PC-9 (cell line): ENCODE measurements at regions not wholly inside any gene's neighbourhood (a gene's known extent, or its start where the extent isn't known, plus 50 kb on each side); places are given as distances from the start of the nearest gene placed in this dataset.

ENCODE experiments used
- BruUV-seq: library from RNA; stranded (reverse); fragments of 400-500 nt; replicated peaks from 2 replicates; lab custom pipeline; 2021; lab: Mats Ljungman, UMichigan
- CTCF ChIA-PET: fragments of 300-600 bp; sonication (Branson Sonifier 250); formaldehyde crosslinking; loops from one replicate; lab custom pipeline; 2022; ENCODE audit warnings: antibody characterized with exemption; lab: Charles Lee
- POLR2A ChIA-PET: fragments of 300-600 bp; sonication (Branson Sonifier 250); formaldehyde crosslinking; loops from one replicate; lab custom pipeline; 2022; ENCODE audit warnings: antibody characterized with exemption; ENCODE audit not compliant: unreplicated experiment; lab: Charles Lee
- DNase-seq, 2 experiments: peaks; one replicate each; pipeline versions ENCODE4 v3.0.0 to v3.0.0-alpha.2; 2015 to 2022; ENCODE audit warnings: mixed read lengths in 1 of 2
- H2AFZ ChIP-seq: fragments of 200-600 bp; sonication (generic); 2 replicates; pipeline ENCODE4 v1.8.1; 2017; ENCODE audit warnings: antibody characterized with exemption
- H3F3A ChIP-seq: fragments of 200-600 bp; sonication (generic); 2 replicates; pipeline ENCODE4 v1.8.1; 2017; ENCODE audit warnings: antibody characterized with exemption, mild to moderate bottlenecking, low read depth; ENCODE audit not compliant: insufficient read depth
- H3K27ac ChIP-seq: fragments of 200-600 bp; sonication (generic); 2 replicates; pipeline ENCODE4 v1.6.1; 2016; ENCODE audit warnings: mixed run types
- H3K27me3 ChIP-seq: fragments of 200-600 bp; sonication (generic); 2 replicates; pipeline ENCODE4 v1.6.1; 2016; ENCODE audit warnings: low read depth, mixed run types; ENCODE audit not compliant: insufficient read depth
- H3K36me3 ChIP-seq: fragments of 200-600 bp; sonication (generic); 2 replicates; pipeline ENCODE4 v1.6.1; 2016; ENCODE audit warnings: low read depth, mixed run types
- H3K4me1 ChIP-seq: fragments of 200-600 bp; sonication (generic); replicated peaks from 2 replicates; pipeline ENCODE4 v1.6.1; 2016; ENCODE audit warnings: mixed run types; ENCODE audit not compliant: insufficient read depth
- H3K4me2 ChIP-seq: fragments of 200-600 bp; sonication (generic); 2 replicates; pipeline ENCODE4 v1.6.1; 2017; ENCODE audit warnings: mixed run types
- H3K4me3 ChIP-seq: fragments of 200-600 bp; sonication (generic); 2 replicates; pipeline ENCODE4 v1.6.1; 2016; ENCODE audit warnings: mixed run types
- H3K79me2 ChIP-seq: fragments of 200-600 bp; sonication (generic); 2 replicates; pipeline ENCODE4 v1.6.1; 2017; ENCODE audit warnings: low read depth, mixed run types
- H3K9me2 ChIP-seq: fragments of 200-600 bp; sonication (generic); 2 replicates; pipeline ENCODE4 v1.8.1; 2017; ENCODE audit warnings: mild to moderate bottlenecking; ENCODE audit not compliant: insufficient read depth
- H3K9me3 ChIP-seq: fragments of 200-600 bp; sonication (generic); 2 replicates; pipeline ENCODE4 v1.8.1; 2016; ENCODE audit warnings: low read depth; ENCODE audit not compliant: insufficient read depth
- H4K20me1 ChIP-seq: fragments of 200-600 bp; sonication (generic); 2 replicates; pipeline ENCODE4 v1.8.1; 2017; ENCODE audit not compliant: insufficient read depth
- CTCF ChIP-seq: fragments of 200-600 bp; sonication (generic); conservative IDR thresholded peaks from 2 replicates; pipeline ENCODE4 v1.6.1; 2017; ENCODE audit warnings: mixed run types, antibody characterized with exemption, mild to moderate bottlenecking, moderate library complexity
- EZH2 ChIP-seq: fragments of 200-600 bp; sonication (generic); IDR thresholded peaks from 2 replicates; pipeline ENCODE4 v1.8.0; 2017; ENCODE audit warnings: antibody characterized with exemption, low read depth
- intact Hi-C: fragments of 100-400 bp; cut with micrococcal nuclease; formaldehyde crosslinking; loops from one replicate; pipeline ENCODE4 v1.10.0; 2022; ENCODE audit not compliant: unreplicated experiment

GRCh38 chr1:224502459-224503160 is 68.0 kb upstream of the WDR26 start:
- BruUV-seq = no TSS peak
- intact Hi-C loops = loop anchor here (1.0 to 2.0 kb wide), 2 partner anchors 48 to 230 kb away; no protein-coding TSS in a partner anchor
- H3K4me2 ChIP-seq = peak overlapping the region; percentile 52
- no peaks in the 10 kb centered on the region for H3K79me2 ChIP-seq
- TF ChIP-seq CTCF (no peak), EZH2 (no peak)
- CTCF ChIA-PET = interaction anchor here (0.5 kb wide), 1 partner anchor 46 kb away, joined by 5 read pairs; no protein-coding TSS in a partner anchor
- peaks cover 52% of the 10 kb centered on the region for H3K4me1 ChIP-seq
- POLR2A ChIA-PET = no interaction called here
- H3K27me3 ChIP-seq = no peaks in the 10 kb centered on the region
- peaks cover 43% of the 10 kb centered on the region for H3F3A ChIP-seq
- no peak for DNase-seq
- H3K27ac ChIP-seq = peak overlapping the region; percentile 38
- no peak overlapping the region for H3K4me3 ChIP-seq
- H4K20me1 ChIP-seq = no peaks in the 10 kb centered on the region
- H3K9me3 ChIP-seq = no peaks in the 10 kb centered on the region
- H2AFZ ChIP-seq = no peak overlapping the region
- no peaks in the 10 kb centered on the region for H3K9me2 ChIP-seq
- H3K36me3 ChIP-seq = no peaks in the 10 kb centered on the region

GRCh38 chr1:224503161-224504118 is 68.8 kb upstream of the WDR26 start:
- no peaks in the 10 kb centered on the region for H3K79me2 ChIP-seq
- POLR2A ChIA-PET = interaction anchor here (0.6 kb wide), 1 partner anchor 51 kb away, joined by 3 read pairs; no protein-coding TSS in a partner anchor
- no peak; the same call in 1 of the 2 replicates for TF ChIP-seq CTCF
- TF ChIP-seq EZH2 = no peak
- peak; percentile 88 to 94 for DNase-seq
- peak overlapping the region; percentile 52 for H3K4me2 ChIP-seq
- no peak overlapping the region; the same call in 1 of the 2 replicates for H3K4me3 ChIP-seq
- H3K9me2 ChIP-seq = no peaks in the 10 kb centered on the region
- no TSS peak for BruUV-seq
- no peaks in the 10 kb centered on the region for H4K20me1 ChIP-seq
- no peaks in the 10 kb centered on the region for H3K9me3 ChIP-seq
- peaks cover 35% of the 10 kb centered on the region for H3F3A ChIP-seq
- H3K27me3 ChIP-seq = no peaks in the 10 kb centered on the region
- H3K4me1 ChIP-seq = peaks cover 44% of the 10 kb centered on the region
- intact Hi-C loops = loop anchor here (1.0 to 2.0 kb wide), 2 partner anchors 49 to 229 kb away; no protein-coding TSS in a partner anchor
- peak overlapping the region; percentile 15 for H2AFZ ChIP-seq
- peak overlapping the region; percentile 38 for H3K27ac ChIP-seq
- CTCF ChIA-PET = no interaction called here
- no peaks in the 10 kb centered on the region for H3K36me3 ChIP-seq
